ENCODE measurements at regions not wholly inside any gene's neighbourhood (a gene's known extent, or its start where the extent isn't known, plus 50 kb on each side); places are given as distances from the start of the nearest gene placed in this dataset.

GRCh38 chr2:107276034-107276433, 390.1 kb upstream of the ST6GAL2 start:
- Histone ChIP-seq H3K36me3 (ENCODE audit: insufficient read depth, low read length) (no peaks in the 10 kb centered on the region), H3K79me2 (ENCODE audit: insufficient read depth, low read depth, low read length) (no peaks in the 10 kb centered on the region), H4K20me1 (ENCODE audit: insufficient read depth, low read length) (no peaks in the 10 kb centered on the region), H3K27ac (ENCODE audit: low read depth, low read length, poor library complexity, severe bottlenecking) (no peak overlapping the region), H3K9me2 (ENCODE audit: insufficient read depth, low read length) (no peaks in the 10 kb centered on the region), H3K4me3 (ENCODE audit: low read depth, low read length, poor library complexity, severe bottlenecking) (no peak overlapping the region), H3K9me3 (ENCODE audit: low read length) (no peaks in the 10 kb centered on the region), H3K4me1 (ENCODE audit: insufficient read depth, low read length, poor library complexity, severe bottlenecking) (no peaks in the 10 kb centered on the region), H2AFZ (ENCODE audit: low read length) (no peak overlapping the region), H3K4me2 (ENCODE audit: low read length) (no peak overlapping the region)
- no peak for TF ChIP-seq EZH2phosphoT487 (IDR thresholded peaks at IDR 0.05; ENCODE audit: borderline replicate concordance, low read depth, low read length)
- no TSS peak for BruUV-seq (replicated peaks)
- POLR2A ChIA-PET = no interaction called here
- intact Hi-C loops (cut with micrococcal nuclease; ENCODE audit: unreplicated experiment) = no loop called here
- no peak for DNase-seq (ENCODE audit: low spot score)
- CTCF ChIA-PET (ENCODE audit: unreplicated experiment) = no interaction called here

- POLR2A ChIA-PET = no interaction called here
- no peaks in the 10 kb centered on the region for H4K20me1 ChIP-seq (ENCODE audit: insufficient read depth, low read length)
- CTCF ChIA-PET (ENCODE audit: unreplicated experiment) = no interaction called here
- no peaks in the 10 kb centered on the region for H3K4me1 ChIP-seq (ENCODE audit: insufficient read depth, low read length, poor library complexity, severe bottlenecking)
- H3K9me2 ChIP-seq (ENCODE audit: insufficient read depth, low read length) = no peaks in the 10 kb centered on the region
- H3K4me3 ChIP-seq (ENCODE audit: low read depth, low read length, poor library complexity, severe bottlenecking) = no peak overlapping the region
- BruUV-seq (replicated peaks) = no TSS peak
- intact Hi-C loops (cut with micrococcal nuclease; ENCODE audit: unreplicated experiment) = no loop called here
- H3K9me3 ChIP-seq (ENCODE audit: low read length) = no peaks in the 10 kb centered on the region
- no peak overlapping the region for H2AFZ ChIP-seq (ENCODE audit: low read length)
- no peak overlapping the region for H3K4me2 ChIP-seq (ENCODE audit: low read length)
- H3K36me3 ChIP-seq (ENCODE audit: insufficient read depth, low read length) = no peaks in the 10 kb centered on the region
- H3K79me2 ChIP-seq (ENCODE audit: insufficient read depth, low read depth, low read length) = no peaks in the 10 kb centered on the region
- no peak for DNase-seq (ENCODE audit: low spot score)
- no peak overlapping the region for H3K27ac ChIP-seq (ENCODE audit: low read depth, low read length, poor library complexity, severe bottlenecking)
- TF ChIP-seq EZH2phosphoT487 (IDR thresholded peaks at IDR 0.05; ENCODE audit: borderline replicate concordance, low read depth, low read length) = no peak
Measured at GRCh38 chr2:107278672-107279071, 392.7 kb upstream of the ST6GAL2 start.

GRCh38 chr2:107281637-107282036, 395.7 kb upstream of the ST6GAL2 start:
- TF ChIP-seq EZH2phosphoT487 (IDR thresholded peaks at IDR 0.05; ENCODE audit: borderline replicate concordance, low read depth, low read length) (no peak), CTCF (conservative IDR thresholded peaks at IDR 0.05; ENCODE audit: low read length) (no peak)
- intact Hi-C loops (cut with micrococcal nuclease; ENCODE audit: unreplicated experiment) = no loop called here
- H3K4me2 ChIP-seq (ENCODE audit: low read length) = no peak overlapping the region
- ChIA-PET POLR2A (no interaction called here), CTCF (ENCODE audit: unreplicated experiment) (no interaction called here)
- no peaks in the 10 kb centered on the region for H4K20me1 ChIP-seq (ENCODE audit: insufficient read depth, low read length)
- no peaks in the 10 kb centered on the region for H3K9me2 ChIP-seq (ENCODE audit: insufficient read depth, low read length)
- H2AFZ ChIP-seq (ENCODE audit: low read length) = no peak overlapping the region
- H3K9me3 ChIP-seq (ENCODE audit: low read length) = no peaks in the 10 kb centered on the region
- H3K4me3 ChIP-seq (ENCODE audit: low read depth, low read length, poor library complexity, severe bottlenecking) = no peak overlapping the region
- no peak overlapping the region for H3K27ac ChIP-seq (ENCODE audit: low read depth, low read length, poor library complexity, severe bottlenecking)
- no peak for DNase-seq (ENCODE audit: low spot score)
- H3K79me2 ChIP-seq (ENCODE audit: insufficient read depth, low read depth, low read length) = no peaks in the 10 kb centered on the region
- H3K4me1 ChIP-seq (ENCODE audit: insufficient read depth, low read length, poor library complexity, severe bottlenecking) = no peaks in the 10 kb centered on the region
- H3K36me3 ChIP-seq (ENCODE audit: insufficient read depth, low read length) = no peaks in the 10 kb centered on the region
- BruUV-seq (replicated peaks) = no TSS peak

- no peak for TF ChIP-seq CTCF (conservative IDR thresholded peaks at IDR 0.05; ENCODE audit: low read length)
- TF ChIP-seq EZH2phosphoT487 (IDR thresholded peaks at IDR 0.05; ENCODE audit: borderline replicate concordance, low read depth, low read length) = no peak
- intact Hi-C loops (cut with micrococcal nuclease; ENCODE audit: unreplicated experiment) = no loop called here
- POLR2A ChIA-PET = no interaction called here
- Histone ChIP-seq H3K36me3 (ENCODE audit: insufficient read depth, low read length) (no peaks in the 10 kb centered on the region), H3K27ac (ENCODE audit: low read depth, low read length, poor library complexity, severe bottlenecking) (no peak overlapping the region), H4K20me1 (ENCODE audit: insufficient read depth, low read length) (no peaks in the 10 kb centered on the region), H3K4me1 (ENCODE audit: insufficient read depth, low read length, poor library complexity, severe bottlenecking) (no peaks in the 10 kb centered on the region), H3K4me3 (ENCODE audit: low read depth, low read length, poor library complexity, severe bottlenecking) (no peak overlapping the region), H3K9me2 (ENCODE audit: insufficient read depth, low read length) (no peaks in the 10 kb centered on the region), H3K9me3 (ENCODE audit: low read length) (no peaks in the 10 kb centered on the region), H2AFZ (ENCODE audit: low read length) (no peak overlapping the region), H3K79me2 (ENCODE audit: insufficient read depth, low read depth, low read length) (no peaks in the 10 kb centered on the region), H3K4me2 (ENCODE audit: low read length) (no peak overlapping the region)
- no TSS peak for BruUV-seq (replicated peaks)
- CTCF ChIA-PET (ENCODE audit: unreplicated experiment) = no interaction called here
- no peak for DNase-seq (ENCODE audit: low spot score)
Measured at GRCh38 chr2:107282135-107282534, 396.2 kb upstream of the ST6GAL2 start.
